Stimulated activated CD8-positive, alpha-beta memory T cell treated with anti-CD3 and anti-CD28 coated beads, Interleukin-7, amount 100 ng/mL, for 48 hours (primary cell): ENCODE measurements at regions not wholly inside any gene's neighbourhood (a gene's known extent, or its start where the extent isn't known, plus 50 kb on each side); places are given as distances from the start of the nearest gene placed in this dataset.

ENCODE experiments used
- DNase-seq, 2 donors: peaks; one replicate each; pipeline ENCODE4 v3.0.0-alpha.2; 2020; ENCODE audit warnings: low read depth in 1 of 2; ENCODE audit errors: extremely low read depth in 1 of 2

- DNase-seq = no peak
These were observed 612.6 kb upstream of the ACVR2A start for GRCh38 chr2:147232225-147232669.

GRCh38 chr2:147231607-147232006, 613.2 kb upstream of the ACVR2A start:
- DNase-seq = no peak

GRCh38 chr2:147231081-147231480, 613.7 kb upstream of the ACVR2A start:
- no peak for DNase-seq

GRCh38 chr2:147227313-147227712, 617.5 kb upstream of the ACVR2A start:
- no peak for DNase-seq

- DNase-seq = no peak
These were observed 620.8 kb upstream of the ACVR2A start for GRCh38 chr2:147224070-147224469.

- no peak for DNase-seq
These were observed 621.2 kb upstream of the ACVR2A start for GRCh38 chr2:147223553-147224060.

GRCh38 chr2:147223119-147223518, 621.7 kb upstream of the ACVR2A start:
- DNase-seq = no peak

GRCh38 chr2:147222506-147222905, 622.3 kb upstream of the ACVR2A start:
- DNase-seq = no peak

GRCh38 chr2:147214914-147215313, 629.9 kb upstream of the ACVR2A start:
- no peak for DNase-seq

- DNase-seq = no peak
These were observed 633.3 kb upstream of the ACVR2A start for GRCh38 chr2:147211484-147211883.

- DNase-seq = no peak
These were observed 640.7 kb upstream of the ACVR2A start for GRCh38 chr2:147204102-147204501.

GRCh38 chr2:147198651-147199171, 646.1 kb upstream of the ACVR2A start:
- no peak for DNase-seq

- DNase-seq = no peak
These were observed 646.9 kb upstream of the ACVR2A start for GRCh38 chr2:147197754-147198483.

GRCh38 chr2:147182260-147182659, 662.6 kb upstream of the ACVR2A start:
- peak in 1 of 2 donors; percentile 39 for DNase-seq

GRCh38 chr2:147181351-147182029, 663.3 kb upstream of the ACVR2A start:
- DNase-seq = no peak

GRCh38 chr2:147177071-147177857, 667.6 kb upstream of the ACVR2A start:
- no peak for DNase-seq

GRCh38 chr2:147174824-147175254, 670.0 kb upstream of the ACVR2A start:
- DNase-seq = no peak

- DNase-seq = no peak
These were observed 671.0 kb upstream of the ACVR2A start for GRCh38 chr2:147173798-147174197.

GRCh38 chr2:147173189-147173581, 671.6 kb upstream of the ACVR2A start:
- DNase-seq = no peak

GRCh38 chr2:147172493-147173188, 672.2 kb upstream of the ACVR2A start:
- no peak for DNase-seq

- DNase-seq = no peak
These were observed 672.9 kb upstream of the ACVR2A start for GRCh38 chr2:147171941-147172340.
